Keratinocyte (primary cell): ENCODE measurements at regions not wholly inside any gene's neighbourhood (a gene's known extent, or its start where the extent isn't known, plus 50 kb on each side); places are given as distances from the start of the nearest gene placed in this dataset.

ENCODE experiments used
- EZH2 ChIP-seq: IDR thresholded peaks from one replicate; pipeline ENCODE4 v1.6.1; 2012; ENCODE audit warnings: inconsistent platforms, mild to moderate bottlenecking, low read length, moderate library complexity
- TF ChIP-seq, protein P1 (sequence below), 3 experiments: IDR thresholded peaks in 1 of 3; conservative IDR thresholded peaks in 1 of 3; optimal IDR thresholded peaks in 1 of 3; 2 replicates in 2 of 3; 3 replicates in 1 of 3; pipeline versions ENCODE3 to v1.5.1; 2011; ENCODE audit warnings: low read length in 3 of 3, mild to moderate bottlenecking in 3 of 3, moderate library complexity in 2 of 3, control low read depth in 1 of 3, inconsistent platforms in 1 of 3; ENCODE audit not compliant: insufficient read depth in 2 of 3; ENCODE audit errors: extremely low read depth in 1 of 3

GRCh38 chr13:104594806-104595205, 1528.6 kb upstream of the SLC10A2 start:
- TF ChIP-seq, protein P1, sequence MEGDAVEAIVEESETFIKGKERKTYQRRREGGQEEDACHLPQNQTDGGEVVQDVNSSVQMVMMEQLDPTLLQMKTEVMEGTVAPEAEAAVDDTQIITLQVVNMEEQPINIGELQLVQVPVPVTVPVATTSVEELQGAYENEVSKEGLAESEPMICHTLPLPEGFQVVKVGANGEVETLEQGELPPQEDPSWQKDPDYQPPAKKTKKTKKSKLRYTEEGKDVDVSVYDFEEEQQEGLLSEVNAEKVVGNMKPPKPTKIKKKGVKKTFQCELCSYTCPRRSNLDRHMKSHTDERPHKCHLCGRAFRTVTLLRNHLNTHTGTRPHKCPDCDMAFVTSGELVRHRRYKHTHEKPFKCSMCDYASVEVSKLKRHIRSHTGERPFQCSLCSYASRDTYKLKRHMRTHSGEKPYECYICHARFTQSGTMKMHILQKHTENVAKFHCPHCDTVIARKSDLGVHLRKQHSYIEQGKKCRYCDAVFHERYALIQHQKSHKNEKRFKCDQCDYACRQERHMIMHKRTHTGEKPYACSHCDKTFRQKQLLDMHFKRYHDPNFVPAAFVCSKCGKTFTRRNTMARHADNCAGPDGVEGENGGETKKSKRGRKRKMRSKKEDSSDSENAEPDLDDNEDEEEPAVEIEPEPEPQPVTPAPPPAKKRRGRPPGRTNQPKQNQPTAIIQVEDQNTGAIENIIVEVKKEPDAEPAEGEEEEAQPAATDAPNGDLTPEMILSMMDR (optimal IDR thresholded peaks at IDR 0.05 in 1 of 3, IDR thresholded peaks at IDR 0.05 in 1 of 3, conservative IDR thresholded peaks at IDR 0.05 in 1 of 3; ENCODE audit: extremely low read depth in 1 of 3, insufficient read depth in 2 of 3, low read length in 3 of 3), result no peak
- no peak for TF ChIP-seq EZH2
